GM10266 (cell line): ENCODE measurements at regions not wholly inside any gene's neighbourhood (a gene's known extent, or its start where the extent isn't known, plus 50 kb on each side); places are given as distances from the start of the nearest gene placed in this dataset.

ENCODE experiments used
- DNase-seq: peaks from one replicate; pipeline ENCODE4 v3.0.0; 2012; ENCODE audit errors: extremely low spot score
- CTCF ChIP-seq: IDR thresholded peaks from 2 replicates; pipeline ENCODE4 v1.5.1; 2012; ENCODE audit warnings: mild to moderate bottlenecking, low read depth; ENCODE audit not compliant: control insufficient read depth, insufficient read depth; ENCODE audit errors: missing control alignments

GRCh38 chr15:29611057-29611456, 211.2 kb downstream of the TJP1 start:
- DNase-seq, result no peak
- TF ChIP-seq CTCF, result no peak

GRCh38 chr15:29601811-29602210, 220.5 kb downstream of the TJP1 start:
- no peak for DNase-seq
- TF ChIP-seq CTCF, result no peak

GRCh38 chr15:29600262-29600661, 222.0 kb downstream of the TJP1 start:
- DNase-seq, result no peak
- TF ChIP-seq CTCF, result no peak

- TF ChIP-seq CTCF, result no peak
- no peak for DNase-seq
Measured at GRCh38 chr15:29596266-29596665, 226.0 kb downstream of the TJP1 start.

GRCh38 chr15:29593629-29594028, 228.6 kb downstream of the TJP1 start:
- no peak for DNase-seq
- TF ChIP-seq CTCF, result no peak

GRCh38 chr15:29593111-29593510, 229.2 kb downstream of the TJP1 start:
- no peak for TF ChIP-seq CTCF
- no peak for DNase-seq

GRCh38 chr15:29590701-29591100, 231.6 kb downstream of the TJP1 start:
- no peak for TF ChIP-seq CTCF
- DNase-seq, result no peak
